Heart right ventricle (tissue), 16 donors: ENCODE measurements at regions not wholly inside any gene's neighbourhood (a gene's known extent, or its start where the extent isn't known, plus 50 kb on each side); places are given as distances from the start of the nearest gene placed in this dataset.

Experiments
- ATAC-seq, 8 donors: fragments of 200-7000 bp; cut with Tn5 transposase; one replicate each; pipeline ENCODE4 v1.9.1; 2020; ENCODE audit warnings: mild to moderate bottlenecking in 8 of 8, moderate library complexity in 8 of 8, moderate number of reproducible peaks in 1 of 8
- DNase-seq, 2 donors: peaks; one replicate each; pipeline ENCODE4 v3.0.0-alpha.2; 2020
- H3K27ac ChIP-seq, 10 donors: fragments of 200-600 bp; sonication (generic) in 2 of 10; one replicate each; pipeline versions ENCODE4 v1.5.0 to v1.8.0; 2020 to 2022; ENCODE audit warnings: mild to moderate bottlenecking in 3 of 10
- H3K27me3 ChIP-seq, 7 donors: fragments of 200-600 bp; one replicate each; pipeline ENCODE4 v1.8.0; 2021 to 2022; ENCODE audit warnings: mild to moderate bottlenecking in 2 of 7
- H3K36me3 ChIP-seq, 9 donors: fragments of 200-600 bp; sonication (generic) in 1 of 9; one replicate each; pipeline versions ENCODE4 v1.5.0 to v1.8.0; 2020 to 2022; ENCODE audit warnings: mild to moderate bottlenecking in 2 of 9
- H3K4me1 ChIP-seq, 9 donors: fragments of 200-600 bp; sonication (generic) in 1 of 9; one replicate each; pipeline versions ENCODE4 v1.5.0 to v1.8.0; 2020 to 2022; ENCODE audit warnings: mild to moderate bottlenecking in 4 of 9
- H3K4me3 ChIP-seq, 10 donors: fragments of 200-600 bp; sonication (generic) in 2 of 10; one replicate each; pipeline versions ENCODE4 v1.5.0 to v1.8.0; 2020 to 2022; ENCODE audit warnings: mild to moderate bottlenecking in 7 of 10, moderate library complexity in 2 of 10
- H3K9me3 ChIP-seq, 11 donors: fragments of 200-600 bp in 10 of 11; sonication (generic) in 2 of 11; one replicate each; pipeline versions ENCODE4 v1.5.0 to v1.8.0; 2013 to 2022; ENCODE audit warnings: mild to moderate bottlenecking in 2 of 11, control low read depth in 1 of 11, moderate library complexity in 1 of 11
- CTCF ChIP-seq, 9 donors: fragments of 200-600 bp; sonication (generic) in 2 of 9; IDR thresholded peaks; one replicate each; pipeline versions ENCODE4 v1.5.0 to v1.8.0; 2021 to 2022; ENCODE audit warnings: antibody characterized with exemption in 9 of 9, mild to moderate bottlenecking in 5 of 9, moderate library complexity in 1 of 9
- WGBS, 2 donors: extraction: QIAGEN DNeasy Blood & Tissue Kit; methylation state at CpG; one replicate each; pipeline ENCODE4 v1.1.7; 2013; ENCODE audit warnings: inconsistent platforms in 1 of 2; 5-methylcytosine and 5-hydroxymethylcytosine counted together
- intact Hi-C, 10 donors: fragments of 100-400 bp; cut with DNase I; formaldehyde crosslinking; loops; one replicate each; pipeline versions ENCODE4 v1.11.1 to v1.14.2; 2022
- donor health status: Arrhythmogenic right ventricular cardiomyopathy.
- donor health status: ischemic (EF 13 %, LVEDD 7.1; RV severe dilation, severe dysfunction).
- donor health status: healthy with polysubstance abuse.
- donor health status: DM: no; HTN: yes; CAD: no.
- donor health status: DM: no; HTN: no; CAD: no.
- donor health status: ischemic (EF 25% LVEDD 6.9; RV normal size, moderate dysfunction).
- donor health status: ischemic (EF 25% LVEDD 5.7; RV mildly dilated, moderate dysfunction).
- donor health status: healthy.
- donor health status: DM: yes; HTN: yes; CAD: no.
- donor health status: Ischemic cardiomyopathy.
- donor health status: ischemic (EF 35%, LVEDD 5.7; RV mildly dilated, moderate dysfunction).
- donor health status: nonischemic (EF 11% LVEDD 7.7; RV severe dilation, severe dysfunction).
- donor health status: DM: yes; HTN: yes; CAD: no.
- donor health status: PGD.
- donor health status: ischemic (EF 29% LVEDD 5.4; RV normal size, mild dysfunction).
- donor health status: nonischemic (EF 23%, LVEDD 6.1; RV moderate dilation, normal function).

- no peak overlapping the region for H3K27ac ChIP-seq
- H3K27me3 ChIP-seq, result no peaks in the 10 kb centered on the region
- intact Hi-C loops, result no loop called here
- 82 to 83% methylated on average over 6 of the region's 6 CpGs for WGBS, 2 donors
- no peaks in the 10 kb centered on the region for H3K4me1 ChIP-seq
- H3K9me3 ChIP-seq, result no peaks in the 10 kb centered on the region
- no peak for TF ChIP-seq CTCF (IDR thresholded peaks at IDR 0.05)
- H3K36me3 ChIP-seq, result no peaks in the 10 kb centered on the region
- no peak for ATAC-seq
- H3K4me3 ChIP-seq, result no peak overlapping the region
- DNase-seq, result no peak
Measured at GRCh38 chr1:239587574-239588369, 201.4 kb downstream of the CHRM3 start.

- H3K27ac ChIP-seq, result no peak overlapping the region
- DNase-seq (no peak), ATAC-seq (no peak)
- no peaks in the 10 kb centered on the region for H3K27me3 ChIP-seq
- no peaks in the 10 kb centered on the region for H3K36me3 ChIP-seq
- no peak for TF ChIP-seq CTCF (IDR thresholded peaks at IDR 0.05)
- H3K4me1 ChIP-seq, result no peaks in the 10 kb centered on the region
- intact Hi-C loops, result no loop called here
- H3K9me3 ChIP-seq, result no peaks in the 10 kb centered on the region
- H3K4me3 ChIP-seq, result no peak overlapping the region
Measured at GRCh38 chr1:239590556-239590955, 204.2 kb downstream of the CHRM3 start.

GRCh38 chr1:239593527-239593926 is 207.2 kb downstream of the CHRM3 start:
- no peaks in the 10 kb centered on the region for H3K4me1 ChIP-seq
- DNase-seq, result no peak
- no peak overlapping the region for H3K4me3 ChIP-seq
- H3K36me3 ChIP-seq, result no peaks in the 10 kb centered on the region
- intact Hi-C loops, result no loop called here
- H3K27ac ChIP-seq, result no peak overlapping the region
- H3K9me3 ChIP-seq, result no peaks in the 10 kb centered on the region
- no peaks in the 10 kb centered on the region for H3K27me3 ChIP-seq
- 90 to 91% methylated on average over 4 of the region's 4 CpGs for WGBS, 2 donors
- no peak for ATAC-seq
- no peak for TF ChIP-seq CTCF (IDR thresholded peaks at IDR 0.05)

- Histone ChIP-seq H3K36me3 (no peaks in the 10 kb centered on the region), H3K4me3 (no peak overlapping the region), H3K27me3 (no peaks in the 10 kb centered on the region), H3K9me3 (peaks cover 0 to 10% (median 0%) of the 10 kb centered on the region in 11 donors), H3K27ac (no peak overlapping the region), H3K4me1 (no peaks in the 10 kb centered on the region)
- no peak for DNase-seq
- intact Hi-C loops, result no loop called here
- ATAC-seq, result no peak
- TF ChIP-seq CTCF (IDR thresholded peaks at IDR 0.05), result no peak
Measured at GRCh38 chr1:239600588-239600987, 214.2 kb downstream of the CHRM3 start.
